PFSK-1 (cell line): ENCODE measurements at regions not wholly inside any gene's neighbourhood (a gene's known extent, or its start where the extent isn't known, plus 50 kb on each side); places are given as distances from the start of the nearest gene placed in this dataset.

Experiments
- POLR2AphosphoS5 ChIP-seq: IDR thresholded peaks from 2 replicates; pipeline ENCODE4 v1.6.1; 2012; ENCODE audit warnings: low read depth, mild to moderate bottlenecking, control low read depth, low read length, moderate library complexity
- SIN3A ChIP-seq: IDR thresholded peaks from 2 replicates; pipeline ENCODE4 v1.6.1; 2012; ENCODE audit warnings: mild to moderate bottlenecking, low read length, moderate library complexity, borderline replicate concordance; ENCODE audit not compliant: insufficient read depth

DNA sequence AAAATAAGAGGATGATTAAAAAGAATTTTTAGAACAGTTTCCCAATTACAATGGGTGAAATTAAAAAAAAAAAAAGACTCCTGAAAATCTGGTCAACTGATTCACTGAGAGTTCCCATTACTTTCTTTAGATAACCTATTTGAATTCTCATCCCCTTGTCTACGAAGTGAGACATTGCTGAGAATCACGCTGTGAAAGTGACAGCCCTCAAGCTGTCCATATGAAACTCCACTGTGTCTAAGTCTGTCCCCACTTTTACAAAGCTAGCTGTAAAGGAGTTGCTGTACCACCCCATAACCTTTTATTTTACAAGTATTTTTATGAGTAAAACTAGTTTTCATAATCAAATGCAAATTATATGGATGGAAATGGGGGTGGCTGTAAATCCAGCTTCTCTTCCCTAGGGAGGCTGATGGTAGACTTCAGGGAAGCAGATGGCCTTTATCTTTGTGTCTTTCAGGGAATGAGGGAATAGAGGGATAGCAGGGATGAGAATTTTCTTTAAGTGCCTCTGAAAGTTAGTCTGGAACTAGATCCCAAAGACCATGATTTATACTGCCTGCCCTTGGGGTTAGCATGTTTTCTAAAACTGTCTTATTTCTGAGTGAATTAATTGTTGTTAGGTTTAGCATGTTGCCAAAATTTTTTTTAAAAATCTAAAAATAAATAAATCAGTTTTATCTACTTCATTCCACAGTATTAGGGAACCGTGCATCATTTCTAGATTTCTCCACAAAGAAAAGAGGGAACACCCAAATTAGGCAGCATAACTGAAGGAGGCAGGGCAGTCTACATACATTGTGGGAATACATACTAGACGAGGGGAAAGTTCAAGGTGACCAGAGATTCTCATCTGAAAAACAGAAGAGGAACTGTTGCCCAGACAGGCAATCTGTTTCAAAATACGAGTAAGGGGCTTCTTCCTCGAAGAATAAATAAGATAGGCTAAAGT is 1219.1 kb downstream of the UQCRFS1 start:
- TF ChIP-seq SIN3A (no peak), POLR2AphosphoS5 (no peak)
